ENCODE measurements at regions not wholly inside any gene's neighbourhood (a gene's known extent, or its start where the extent isn't known, plus 50 kb on each side); places are given as distances from the start of the nearest gene placed in this dataset.

DNA sequence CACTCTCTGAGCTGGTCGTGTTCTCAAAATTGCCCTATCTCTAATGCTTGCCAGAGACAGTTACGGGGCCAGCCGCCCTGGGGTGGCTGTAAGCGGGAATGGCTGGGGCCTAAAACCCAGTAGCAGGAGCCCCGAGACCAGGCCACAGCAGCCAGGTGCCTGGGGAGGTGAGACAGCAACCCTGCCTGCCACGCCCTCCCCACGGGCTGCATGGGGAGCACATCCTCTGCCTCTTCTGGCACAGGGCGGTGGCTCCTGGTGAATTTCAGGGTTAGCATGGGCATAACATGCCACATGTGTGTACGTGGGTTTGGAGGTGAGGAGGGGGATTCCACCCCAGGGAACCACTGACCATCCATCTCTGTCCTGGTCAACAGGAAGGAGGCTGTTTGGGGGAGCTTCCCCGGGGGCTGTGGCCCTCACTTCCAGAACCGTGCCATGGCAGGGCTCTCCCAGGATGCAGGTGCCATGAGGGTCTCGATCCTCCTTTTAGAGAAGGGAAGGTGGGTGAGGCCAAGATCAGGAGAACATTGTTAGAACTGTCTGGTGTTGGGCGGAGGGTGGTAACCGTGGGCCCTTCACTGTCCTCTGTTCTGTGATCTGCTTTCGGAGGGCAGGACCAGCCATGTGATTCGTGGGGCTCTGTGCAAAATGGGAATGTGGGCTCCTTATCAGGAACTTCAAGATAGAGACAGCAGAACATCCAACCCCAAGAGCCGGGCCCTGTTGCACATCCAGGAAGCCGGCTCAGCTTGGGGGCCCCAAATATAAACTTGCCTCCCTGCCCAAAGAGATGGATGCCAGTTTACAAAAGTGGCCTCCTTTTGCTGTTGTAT lies 312.2 kb upstream of the DIO3 start:
- Histone ChIP-seq H3K9me3 (ENCODE audit: low read length) (no peaks in the 10 kb centered on the region), H3K9ac (ENCODE audit: low read length) (no peak overlapping the region), H3K27ac (ENCODE audit: low read depth, low read length) (no peak overlapping the region), H3K4me3 (ENCODE audit: low read depth in 1 of 2, low read length in 2 of 2) (no peak overlapping the region), H3K4me1 (ENCODE audit: insufficient read depth, low read length) (no peaks in the 10 kb centered on the region), H3K27me3 (ENCODE audit: control insufficient read depth in 1 of 2, insufficient read depth in 2 of 2, low read length in 2 of 2) (no peaks in the 10 kb centered on the region), H3K36me3 (ENCODE audit: insufficient read depth, low read length) (no peaks in the 10 kb centered on the region)

DNA sequence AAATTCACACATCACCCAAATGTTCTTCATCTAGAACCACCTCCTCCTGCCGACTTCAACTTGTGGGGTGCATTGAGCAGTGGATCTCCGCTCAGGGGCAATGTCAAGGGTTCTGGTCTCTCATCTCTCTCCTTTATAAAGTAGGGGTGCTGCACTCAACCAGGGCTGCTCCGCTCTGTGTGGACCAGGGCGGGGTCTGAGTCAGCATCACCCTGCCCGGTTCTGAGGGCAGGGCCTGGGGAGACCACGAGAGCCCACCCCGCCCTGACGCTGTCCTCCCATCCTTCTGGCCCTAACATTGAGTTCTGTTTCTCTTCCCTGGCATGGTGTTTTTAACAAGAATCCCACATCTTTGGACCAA lies 311.6 kb upstream of the DIO3 start:
- H3K36me3 ChIP-seq (ENCODE audit: insufficient read depth, low read length) = no peaks in the 10 kb centered on the region
- no peaks in the 10 kb centered on the region for H3K27me3 ChIP-seq (ENCODE audit: control insufficient read depth in 1 of 2, insufficient read depth in 2 of 2, low read length in 2 of 2)
- H3K4me3 ChIP-seq (ENCODE audit: low read depth in 1 of 2, low read length in 2 of 2) = no peak overlapping the region
- H3K9ac ChIP-seq (ENCODE audit: low read length) = no peak overlapping the region
- H3K9me3 ChIP-seq (ENCODE audit: low read length) = no peaks in the 10 kb centered on the region
- H3K27ac ChIP-seq (ENCODE audit: low read depth, low read length) = no peak overlapping the region
- no peaks in the 10 kb centered on the region for H3K4me1 ChIP-seq (ENCODE audit: insufficient read depth, low read length)

GRCh38 chr14:101250336-101250947 lies 310.9 kb upstream of the DIO3 start:
- no peak overlapping the region for H3K9ac ChIP-seq (ENCODE audit: low read length)
- H3K27ac ChIP-seq (ENCODE audit: low read depth, low read length) = no peak overlapping the region
- H3K27me3 ChIP-seq (ENCODE audit: control insufficient read depth in 1 of 2, insufficient read depth in 2 of 2, low read length in 2 of 2) = no peaks in the 10 kb centered on the region
- H3K4me1 ChIP-seq (ENCODE audit: insufficient read depth, low read length) = no peaks in the 10 kb centered on the region
- H3K4me3 ChIP-seq (ENCODE audit: low read depth in 1 of 2, low read length in 2 of 2) = no peak overlapping the region
- H3K36me3 ChIP-seq (ENCODE audit: insufficient read depth, low read length) = no peaks in the 10 kb centered on the region
- H3K9me3 ChIP-seq (ENCODE audit: low read length) = no peaks in the 10 kb centered on the region

- Histone ChIP-seq H3K27ac (ENCODE audit: low read depth, low read length) (no peak overlapping the region), H3K9me3 (ENCODE audit: low read length) (no peaks in the 10 kb centered on the region), H3K27me3 (ENCODE audit: control insufficient read depth in 1 of 2, insufficient read depth in 2 of 2, low read length in 2 of 2) (no peaks in the 10 kb centered on the region), H3K4me1 (ENCODE audit: insufficient read depth, low read length) (no peaks in the 10 kb centered on the region), H3K36me3 (ENCODE audit: insufficient read depth, low read length) (no peaks in the 10 kb centered on the region), H3K4me3 (ENCODE audit: low read depth in 1 of 2, low read length in 2 of 2) (no peak overlapping the region), H3K9ac (ENCODE audit: low read length) (no peak overlapping the region)
Observed at GRCh38 chr14:101250948-101251811, 310.1 kb upstream of the DIO3 start.

DNA sequence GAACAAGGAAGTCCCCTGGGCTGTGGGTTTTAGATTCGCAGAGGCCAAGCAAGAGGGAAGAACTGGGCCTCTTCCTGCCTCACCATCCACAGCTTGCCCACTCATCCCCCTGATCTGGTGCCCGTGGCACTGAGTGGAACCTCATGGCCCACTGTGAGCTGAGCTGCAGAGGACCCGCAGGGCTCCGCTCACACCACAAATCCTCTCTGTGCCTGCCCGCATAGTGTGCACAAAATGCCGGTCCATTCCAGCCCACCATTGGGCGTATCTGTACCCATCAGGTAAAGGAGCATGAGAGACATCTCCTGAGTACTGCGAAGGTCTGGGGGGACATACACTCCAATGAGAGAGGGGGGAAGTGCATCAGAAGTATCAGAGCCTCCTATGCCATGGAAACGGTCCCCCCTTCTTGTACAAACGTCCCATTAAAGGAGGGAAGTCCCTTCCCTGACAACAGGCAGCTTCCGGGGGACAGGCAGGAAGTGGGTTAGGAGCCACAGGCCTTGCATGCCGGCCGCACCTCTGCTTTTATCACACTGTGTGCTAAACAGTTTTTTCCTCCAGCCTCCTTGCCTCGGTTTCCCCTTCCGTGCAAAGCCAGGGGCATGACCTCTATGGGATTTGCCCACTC lies 309.4 kb upstream of the DIO3 start:
- Histone ChIP-seq H3K27ac (ENCODE audit: low read depth, low read length) (no peak overlapping the region), H3K36me3 (ENCODE audit: insufficient read depth, low read length) (no peaks in the 10 kb centered on the region), H3K4me3 (ENCODE audit: low read depth in 1 of 2, low read length in 2 of 2) (no peak overlapping the region), H3K4me1 (ENCODE audit: insufficient read depth, low read length) (no peaks in the 10 kb centered on the region), H3K27me3 (ENCODE audit: control insufficient read depth in 1 of 2, insufficient read depth in 2 of 2, low read length in 2 of 2) (no peaks in the 10 kb centered on the region), H3K9ac (ENCODE audit: low read length) (no peak overlapping the region), H3K9me3 (ENCODE audit: low read length) (no peaks in the 10 kb centered on the region)

GRCh38 chr14:101252443-101253214 lies 308.7 kb upstream of the DIO3 start:
- Histone ChIP-seq H3K36me3 (ENCODE audit: insufficient read depth, low read length) (no peaks in the 10 kb centered on the region), H3K27ac (ENCODE audit: low read depth, low read length) (no peak overlapping the region), H3K9ac (ENCODE audit: low read length) (no peak overlapping the region), H3K27me3 (ENCODE audit: control insufficient read depth in 1 of 2, insufficient read depth in 2 of 2, low read length in 2 of 2) (no peaks in the 10 kb centered on the region), H3K9me3 (ENCODE audit: low read length) (no peaks in the 10 kb centered on the region), H3K4me3 (ENCODE audit: low read depth in 1 of 2, low read length in 2 of 2) (no peak overlapping the region), H3K4me1 (ENCODE audit: insufficient read depth, low read length) (no peaks in the 10 kb centered on the region)

DNA sequence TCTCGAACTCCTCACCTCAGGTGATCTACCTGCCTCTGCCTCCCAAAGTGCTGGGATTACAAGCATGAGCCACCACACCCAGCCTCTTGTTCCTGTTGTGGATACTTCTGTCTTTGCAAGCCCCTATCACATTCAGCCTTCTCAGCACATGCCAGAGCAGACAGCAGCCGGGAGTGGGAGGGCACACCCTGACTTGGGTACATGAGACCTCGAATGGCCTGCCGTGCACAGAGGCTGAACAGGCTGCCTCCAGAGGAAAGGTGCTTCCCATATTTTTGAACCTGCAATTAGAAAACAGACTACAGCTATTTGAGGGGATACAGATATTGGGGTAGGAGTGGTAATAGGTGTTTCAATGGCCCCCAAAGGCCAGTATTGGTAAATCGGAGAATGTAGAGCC lies 307.3 kb upstream of the DIO3 start:
- Histone ChIP-seq H3K4me1 (ENCODE audit: insufficient read depth, low read length) (no peaks in the 10 kb centered on the region), H3K27me3 (ENCODE audit: control insufficient read depth in 1 of 2, insufficient read depth in 2 of 2, low read length in 2 of 2) (no peaks in the 10 kb centered on the region), H3K9me3 (ENCODE audit: low read length) (no peaks in the 10 kb centered on the region), H3K9ac (ENCODE audit: low read length) (no peak overlapping the region), H3K4me3 (ENCODE audit: low read depth in 1 of 2, low read length in 2 of 2) (no peak overlapping the region), H3K27ac (ENCODE audit: low read depth, low read length) (no peak overlapping the region), H3K36me3 (ENCODE audit: insufficient read depth, low read length) (no peaks in the 10 kb centered on the region)

DNA sequence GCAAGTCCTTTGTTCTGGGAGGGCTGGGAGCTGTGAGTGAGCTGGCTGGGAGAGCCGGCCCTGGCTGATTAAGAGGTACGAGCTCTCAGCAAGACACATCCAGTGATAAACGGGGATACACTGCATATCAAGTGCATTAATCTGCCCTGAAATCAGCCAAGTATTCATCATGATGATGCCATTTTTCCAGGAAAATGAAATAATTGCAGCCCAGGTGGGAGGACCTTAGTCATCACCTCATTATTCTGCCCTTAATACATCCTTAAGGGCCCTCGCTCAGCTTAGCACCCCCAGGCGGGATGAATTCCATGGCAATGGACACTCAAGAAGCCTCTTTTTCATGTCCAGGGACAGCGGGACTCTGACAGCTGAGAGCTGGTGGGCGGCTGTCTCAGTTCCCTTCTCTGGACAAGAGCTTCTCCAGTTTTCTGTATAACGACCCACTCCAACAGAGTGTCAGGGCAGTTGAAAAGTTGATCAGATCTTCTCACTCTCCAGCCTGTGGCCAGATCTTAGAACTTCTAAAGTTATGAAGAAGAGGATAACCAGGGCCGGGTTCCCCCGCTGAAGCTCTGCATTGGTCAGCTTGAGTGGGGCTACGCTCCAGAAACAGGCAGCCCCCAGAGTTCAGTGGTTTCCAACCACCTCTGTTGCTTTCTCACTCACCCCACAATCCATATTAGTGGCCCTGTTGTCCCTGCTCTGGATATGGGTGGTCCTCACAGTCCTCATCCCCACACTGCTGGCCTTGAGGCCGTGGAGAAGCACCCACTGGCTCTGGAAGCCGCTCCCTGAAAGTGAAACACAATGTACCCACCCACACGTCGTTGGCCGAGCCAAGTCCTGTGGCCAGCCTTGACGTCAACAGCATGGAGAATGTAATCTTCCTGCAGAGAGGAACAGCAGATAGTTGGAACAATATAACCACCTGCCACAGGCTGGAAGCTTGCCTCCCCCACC lies 306.2 kb upstream of the DIO3 start:
- H3K4me1 ChIP-seq (ENCODE audit: insufficient read depth, low read length) = no peaks in the 10 kb centered on the region
- no peak overlapping the region for H3K9ac ChIP-seq (ENCODE audit: low read length)
- no peak overlapping the region for H3K4me3 ChIP-seq (ENCODE audit: low read depth in 1 of 2, low read length in 2 of 2)
- no peaks in the 10 kb centered on the region for H3K27me3 ChIP-seq (ENCODE audit: control insufficient read depth in 1 of 2, insufficient read depth in 2 of 2, low read length in 2 of 2)
- no peaks in the 10 kb centered on the region for H3K36me3 ChIP-seq (ENCODE audit: insufficient read depth, low read length)
- H3K27ac ChIP-seq (ENCODE audit: low read depth, low read length) = peak overlapping the region; percentile 52
- no peaks in the 10 kb centered on the region for H3K9me3 ChIP-seq (ENCODE audit: low read length)

GRCh38 chr14:101255765-101256125 lies 305.6 kb upstream of the DIO3 start:
- Histone ChIP-seq H3K4me3 (ENCODE audit: low read depth in 1 of 2, low read length in 2 of 2) (no peak overlapping the region), H3K9me3 (ENCODE audit: low read length) (no peaks in the 10 kb centered on the region), H3K9ac (ENCODE audit: low read length) (no peak overlapping the region), H3K27ac (ENCODE audit: low read depth, low read length) (no peak overlapping the region), H3K27me3 (ENCODE audit: control insufficient read depth in 1 of 2, insufficient read depth in 2 of 2, low read length in 2 of 2) (no peaks in the 10 kb centered on the region), H3K4me1 (ENCODE audit: insufficient read depth, low read length) (no peaks in the 10 kb centered on the region), H3K36me3 (ENCODE audit: insufficient read depth, low read length) (no peaks in the 10 kb centered on the region)

GRCh38 chr14:101256266-101256665 lies 305.0 kb upstream of the DIO3 start:
- Histone ChIP-seq H3K36me3 (ENCODE audit: insufficient read depth, low read length) (no peaks in the 10 kb centered on the region), H3K9me3 (ENCODE audit: low read length) (no peaks in the 10 kb centered on the region), H3K27me3 (ENCODE audit: control insufficient read depth in 1 of 2, insufficient read depth in 2 of 2, low read length in 2 of 2) (no peaks in the 10 kb centered on the region), H3K4me3 (ENCODE audit: low read depth in 1 of 2, low read length in 2 of 2) (no peak overlapping the region), H3K27ac (ENCODE audit: low read depth, low read length) (no peak overlapping the region), H3K4me1 (ENCODE audit: insufficient read depth, low read length) (no peaks in the 10 kb centered on the region), H3K9ac (ENCODE audit: low read length) (no peak overlapping the region)
